Endothelial cell of umbilical vein (primary cell): ENCODE measurements at regions not wholly inside any gene's neighbourhood (a gene's known extent, or its start where the extent isn't known, plus 50 kb on each side); places are given as distances from the start of the nearest gene placed in this dataset.

Experiments
- BruUV-seq: library from RNA; stranded (reverse); fragments of 400-500 nt; replicated peaks from 2 replicates; lab custom pipeline; 2021; lab: Mats Ljungman, UMichigan
- CTCF ChIA-PET: fragments of 300-600, 350-600 bp; sonication (Branson Sonifier 250); formaldehyde crosslinking; loops from one replicate; lab custom pipeline; 2021; ENCODE audit warnings: antibody characterized with exemption, inconsistent platforms; lab: Charles Lee
- POLR2A ChIA-PET: fragments of 300-600, 350-600 bp; sonication (Branson Sonifier 250); formaldehyde crosslinking; loops from one replicate; lab custom pipeline; 2021; ENCODE audit warnings: antibody characterized with exemption, inconsistent platforms; lab: Charles Lee
- DNase-seq: peaks from one replicate; pipeline ENCODE4 v3.0.0-alpha.2; 2011; ENCODE audit warnings: low read depth, low spot score
- FAIRE-seq: peaks from 2 replicates; lab custom pipeline; 2011; peaks lifted over from hg19 to GRCh38; lab: Jason Lieb, UNC
- H2AFZ ChIP-seq: 2 replicates; pipeline ENCODE4 v1.6.0; 2012; ENCODE audit warnings: low read depth, low read length, control low read depth, inconsistent platforms
- H3K27ac ChIP-seq: 2 replicates; pipeline ENCODE4 v1.5.1; 2011; ENCODE audit warnings: low read depth, mild to moderate bottlenecking, control low read depth, low read length, moderate library complexity; ENCODE audit not compliant: insufficient read depth
- H3K27me3 ChIP-seq, 2 experiments: 2 replicates each; pipeline versions ENCODE4 v1.6.0 to v1.6.1; 2011; ENCODE audit warnings: low read length in 2 of 2, mixed read lengths in 1 of 2; ENCODE audit not compliant: control insufficient read depth in 2 of 2, insufficient read depth in 2 of 2
- H3K36me3 ChIP-seq, 2 experiments: 2 replicates in 1 of 2; 3 replicates in 1 of 2; pipeline ENCODE4 v1.5.1; 2011; ENCODE audit warnings: low read length in 2 of 2, mild to moderate bottlenecking in 1 of 2, moderate library complexity in 1 of 2; ENCODE audit not compliant: control insufficient read depth in 2 of 2, insufficient read depth in 2 of 2; ENCODE audit errors: extremely low read depth in 1 of 2
- H3K4me1 ChIP-seq: 3 replicates; pipeline ENCODE4 v1.5.1; 2011; ENCODE audit warnings: mild to moderate bottlenecking, low read length; ENCODE audit not compliant: control insufficient read depth, insufficient read depth; ENCODE audit errors: extremely low read depth
- H3K4me2 ChIP-seq: 2 replicates; pipeline ENCODE4 v1.6.1; 2011; ENCODE audit warnings: low read length, control low read depth, mixed read lengths; ENCODE audit not compliant: insufficient read depth
- H3K4me3 ChIP-seq, 3 experiments: fragments of 200-600 bp in 1 of 3; sonication (generic), shearing (Covaris generic) in 1 of 3; replicated peaks in 1 of 3; 2 replicates each; pipeline ENCODE4 v1.5.1; 2011 to 2016; ENCODE audit warnings: control low read depth in 3 of 3, low read length in 3 of 3, mild to moderate bottlenecking in 2 of 3, inconsistent platforms in 1 of 3, low read depth in 1 of 3, moderate library complexity in 1 of 3; ENCODE audit not compliant: insufficient read depth in 1 of 3
- H3K79me2 ChIP-seq: 2 replicates; pipeline ENCODE4 v1.6.0; 2012; ENCODE audit warnings: low read length, inconsistent platforms; ENCODE audit not compliant: control insufficient read depth, insufficient read depth
- H3K9ac ChIP-seq: replicated peaks from 2 replicates; pipeline ENCODE3; 2011; ENCODE audit warnings: low read length, control low read depth; ENCODE audit not compliant: insufficient read depth; ENCODE audit errors: extremely low read depth
- H3K9me1 ChIP-seq: replicated peaks from 3 replicates; pipeline ENCODE4 v1.6.0; 2011; ENCODE audit warnings: mild to moderate bottlenecking, low read length; ENCODE audit not compliant: control insufficient read depth, insufficient read depth; ENCODE audit errors: extremely low read depth
- H3K9me3 ChIP-seq: replicated peaks from 2 replicates; pipeline ENCODE4 v1.5.1; 2012; ENCODE audit warnings: low read length, inconsistent platforms; ENCODE audit not compliant: control insufficient read depth, insufficient read depth
- H4K20me1 ChIP-seq: replicated peaks from 2 replicates; pipeline ENCODE3; 2011; ENCODE audit warnings: mild to moderate bottlenecking, low read length; ENCODE audit not compliant: control insufficient read depth, insufficient read depth; ENCODE audit errors: extremely low read depth
- CTCF ChIP-seq, 2 donors: IDR thresholded peaks; 1 replicate in 1 of 2; 2 replicates in 1 of 2; pipeline ENCODE4 v1.5.1; 2011; ENCODE audit warnings: low read length in 2 of 2, mild to moderate bottlenecking in 2 of 2, moderate library complexity in 2 of 2, control low read depth in 1 of 2, inconsistent platforms in 1 of 2, low read depth in 1 of 2; ENCODE audit not compliant: insufficient read depth in 1 of 2; ENCODE audit errors: extremely low read depth in 1 of 2
- EZH2 ChIP-seq: IDR thresholded peaks from 2 replicates; pipeline ENCODE4 v1.6.1; 2012; ENCODE audit warnings: borderline replicate concordance, low read depth, mild to moderate bottlenecking, moderate library complexity, low read length, inconsistent platforms; ENCODE audit not compliant: severe bottlenecking
- FOS ChIP-seq: IDR thresholded peaks from 2 replicates; pipeline ENCODE4 v1.6.1; 2011; ENCODE audit warnings: mild to moderate bottlenecking, low read length, moderate library complexity, borderline replicate concordance; ENCODE audit not compliant: insufficient read depth
- GATA2 ChIP-seq: IDR thresholded peaks from 2 replicates; pipeline ENCODE4 v1.7.0; 2011; ENCODE audit warnings: low read depth, mild to moderate bottlenecking, moderate library complexity, mixed read lengths, low read length; ENCODE audit not compliant: insufficient read length, insufficient read depth
- JUN ChIP-seq: IDR thresholded peaks from 2 replicates; pipeline ENCODE4 v1.6.1; 2011; ENCODE audit warnings: borderline replicate concordance, low read depth; ENCODE audit not compliant: insufficient read length, insufficient read depth
- MAX ChIP-seq: IDR thresholded peaks from 2 replicates; pipeline ENCODE4 v1.6.1; 2011; ENCODE audit not compliant: insufficient read depth, insufficient read length
- MYC ChIP-seq: IDR thresholded peaks from one replicate; pipeline ENCODE4 v1.6.1; 2011; ENCODE audit warnings: mild to moderate bottlenecking, low read depth, low read length
- POLR2A ChIP-seq: IDR thresholded peaks from 2 replicates; pipeline ENCODE4 v1.6.1; 2012; ENCODE audit warnings: low read depth, mild to moderate bottlenecking, control low read depth, low read length
- POLR2AphosphoS5 ChIP-seq: IDR thresholded peaks from 2 replicates; pipeline ENCODE4 v1.6.1; 2012; ENCODE audit warnings: low read depth, mild to moderate bottlenecking, control low read depth, low read length, moderate library complexity; ENCODE audit not compliant: insufficient read depth
- dilution Hi-C: fragments of 300-500 bp; cut with MboI; formaldehyde crosslinking; loops from one replicate; pipeline ENCODE4 v1.15.0; 2019; ENCODE audit warnings: low sequenced_read_pairs; ENCODE audit not compliant: extremely low pct_ligation_motif_present
- intact Hi-C: fragments of 100-400 bp; cut with micrococcal nuclease; formaldehyde crosslinking; loops from one replicate; pipeline ENCODE4 v1.10.0; 2022

- H3K36me3 ChIP-seq = no peaks in the 10 kb centered on the region
- no peaks in the 10 kb centered on the region for H4K20me1 ChIP-seq
- DNase-seq = no peak
- no peaks in the 10 kb centered on the region for H3K9me1 ChIP-seq
- no peaks in the 10 kb centered on the region for H3K4me1 ChIP-seq
- CTCF ChIA-PET = no interaction called here
- no peaks in the 10 kb centered on the region for H3K27me3 ChIP-seq
- BruUV-seq = no TSS peak
- no peak overlapping the region for H3K9ac ChIP-seq
- no peak overlapping the region for H3K4me3 ChIP-seq
- no peaks in the 10 kb centered on the region for H3K79me2 ChIP-seq
- no peak for FAIRE-seq
- intact Hi-C loops (no loop called here), dilution Hi-C loops (no loop called here)
- no peak overlapping the region for H3K4me2 ChIP-seq
- no peaks in the 10 kb centered on the region for H3K9me3 ChIP-seq
- TF ChIP-seq CTCF (IDR thresholded peaks at IDR 0.05; ENCODE audit: extremely low read depth in 1 of 2, insufficient read depth in 1 of 2, low read depth in 1 of 2, low read length in 2 of 2) = no peak
- H3K27ac ChIP-seq = no peak overlapping the region
- no peak overlapping the region for H2AFZ ChIP-seq
- POLR2A ChIA-PET = interaction anchor here (0.7 kb wide), 1 partner anchor 306 kb away, joined by 4 read pairs; no protein-coding TSS in a partner anchor
Observed at GRCh38 chr7:17195576-17195975, 102.9 kb upstream of the AHR start.

GRCh38 chr7:17205910-17206309 is 92.5 kb upstream of the AHR start:
- intact Hi-C loops = loop anchor here (2.0 kb wide), 1 partner anchor 29 kb away; no protein-coding TSS in a partner anchor
- Histone ChIP-seq H4K20me1 (no peaks in the 10 kb centered on the region), H2AFZ (no peak overlapping the region), H3K79me2 (no peaks in the 10 kb centered on the region), H3K4me3 (no peak overlapping the region), H3K27me3 (no peaks in the 10 kb centered on the region), H3K4me1 (peaks cover 15% of the 10 kb centered on the region), H3K36me3 (no peaks in the 10 kb centered on the region), H3K27ac (no peak overlapping the region), H3K4me2 (no peak overlapping the region), H3K9me1 (no peaks in the 10 kb centered on the region), H3K9ac (no peak overlapping the region), H3K9me3 (no peaks in the 10 kb centered on the region)
- DNase-seq (no peak), FAIRE-seq (no peak)
- no peak for TF ChIP-seq MAX
- no peak for TF ChIP-seq CTCF (IDR thresholded peaks at IDR 0.05; ENCODE audit: extremely low read depth in 1 of 2, insufficient read depth in 1 of 2, low read depth in 1 of 2, low read length in 2 of 2)
- TF ChIP-seq FOS = no peak
- TF ChIP-seq GATA2 = no peak
- no peak for TF ChIP-seq JUN
- TF ChIP-seq MYC = no peak
- TF ChIP-seq EZH2 = no peak
- TF ChIP-seq POLR2AphosphoS5 = no peak
- TF ChIP-seq POLR2A = no peak
- ChIA-PET POLR2A (no interaction called here), CTCF (interaction anchor here (0.9 kb wide), 1 partner anchor 95 kb away, joined by 3 read pairs; no protein-coding TSS in a partner anchor)
- no TSS peak for BruUV-seq
- dilution Hi-C loops = no loop called here
